A549 (cell line): ENCODE measurements at regions not wholly inside any gene's neighbourhood (a gene's known extent, or its start where the extent isn't known, plus 50 kb on each side); places are given as distances from the start of the nearest gene placed in this dataset.

Experiments
- ATAC-seq, 2 experiments: fragments of 200-7000 bp in 1 of 2; fragments of >200 bp in 1 of 2; cut with Nextera tagmentation in 1 of 2; cut with Tn5 transposase in 1 of 2; 3 replicates each; pipeline versions ENCODE4 v1.8.0 to v1.9.1; 2018 to 2020; ENCODE audit warnings: mild to moderate bottlenecking in 1 of 2, moderate library complexity in 1 of 2
- CTCF ChIA-PET: fragments of 300-600 bp; sonication (Branson Sonifier 250); formaldehyde crosslinking; extraction: SDS; loops from one replicate; lab custom pipeline; 2021; ENCODE audit warnings: antibody characterized with exemption, inconsistent platforms; lab: Yijun Ruan, JAX
- POLR2A ChIA-PET: fragments of 350-600 bp; formaldehyde crosslinking; extraction: SDS; loops from one replicate; lab custom pipeline; 2021; ENCODE audit warnings: antibody characterized with exemption, inconsistent platforms; lab: Yijun Ruan, JAX
- DNase-seq, 2 experiments: peaks; one replicate each; pipeline versions ENCODE4 v3.0.0 to v3.0.0-alpha.2; 2011 to 2016; ENCODE audit warnings: low read depth in 1 of 2, low spot score in 1 of 2
- FAIRE-seq: peaks from 2 replicates; lab custom pipeline; 2011; peaks lifted over from hg19 to GRCh38; lab: Jason Lieb, UNC
- H3K27ac ChIP-seq, 2 experiments: fragments of >200 bp; sonication (Bioruptor Twin); formaldehyde crosslinking; 3 replicates each; pipeline ENCODE4 v1.5.1; 2016 to 2017
- H3K4me1 ChIP-seq: fragments of >200 bp; sonication (Bioruptor Twin); formaldehyde crosslinking; 3 replicates; pipeline ENCODE4 v1.6.1; 2016
- H3K4me2 ChIP-seq: fragments of >200 bp; sonication (Bioruptor Twin); formaldehyde crosslinking; 3 replicates; pipeline ENCODE4 v1.6.1; 2016
- H3K4me3 ChIP-seq: fragments of >200 bp; sonication (Bioruptor Twin); formaldehyde crosslinking; 3 replicates; pipeline ENCODE4 v1.5.1; 2016
- H3K9me3 ChIP-seq: fragments of >200 bp; sonication (Bioruptor Twin); formaldehyde crosslinking; 3 replicates; pipeline ENCODE4 v1.6.1; 2016
- BHLHE40 ChIP-seq: IDR thresholded peaks from 2 replicates; pipeline ENCODE4 v1.6.1; 2012; ENCODE audit warnings: low read depth, low read length, inconsistent platforms
- CBX8 ChIP-seq: fragments of 200-600 bp; sonication (generic); IDR thresholded peaks from 2 replicates; pipeline ENCODE4 v1.6.1; 2016
- CEBPB ChIP-seq, 2 experiments: fragments of >200 bp in 1 of 2; sonication (Bioruptor Twin) in 1 of 2; formaldehyde crosslinking in 1 of 2; IDR thresholded peaks; 2 replicates each; pipeline ENCODE4 v1.6.1; 2012 to 2016
- CHD4 ChIP-seq: fragments of 200-600 bp; sonication (generic); IDR thresholded peaks from 2 replicates; pipeline ENCODE4 v1.6.1; 2016; ENCODE audit warnings: antibody characterized with exemption, mild to moderate bottlenecking, borderline replicate concordance
- EHMT2 ChIP-seq: fragments of 200-600 bp; sonication (generic); IDR thresholded peaks from 2 replicates; pipeline ENCODE4 v1.6.1; 2016; ENCODE audit warnings: antibody characterized with exemption, low read depth, mild to moderate bottlenecking, moderate library complexity
- EP300 ChIP-seq, 2 experiments: fragments of >200 bp; sonication (Bioruptor Twin); formaldehyde crosslinking; IDR thresholded peaks; 2 replicates in 1 of 2; 3 replicates in 1 of 2; pipeline ENCODE4 v1.6.1; 2016 to 2017
- FOSB ChIP-seq: fragments of 250-450 bp; sonication (Bioruptor Pico); IDR thresholded peaks from 2 replicates; pipeline ENCODE4 v1.5.0; 2020; ENCODE audit warnings: mild to moderate bottlenecking, moderate library complexity
- GATA3 ChIP-seq: IDR thresholded peaks from 2 replicates; pipeline ENCODE4 v1.6.1; 2012; ENCODE audit warnings: borderline replicate concordance
- HDAC2 ChIP-seq: fragments of 200-600 bp; sonication (generic); IDR thresholded peaks from 2 replicates; pipeline ENCODE4 v1.6.1; 2016
- HOXB13 ChIP-seq: fragments of 250-450 bp; sonication (Bioruptor Pico); IDR thresholded peaks from 2 replicates; pipeline ENCODE4 v1.5.0; 2020; ENCODE audit warnings: low read depth, mild to moderate bottlenecking, moderate library complexity
- KDM5A ChIP-seq: fragments of 200-600 bp; sonication (generic); IDR thresholded peaks from 2 replicates; pipeline ENCODE4 v1.6.1; 2016; ENCODE audit warnings: antibody characterized with exemption, mild to moderate bottlenecking
- MAFK ChIP-seq: fragments of 450-650 bp; IDR thresholded peaks from 2 replicates; pipeline ENCODE4 v1.6.1; 2014; ENCODE audit not compliant: partially characterized antibody
- NR3C1 ChIP-seq: fragments of >200 bp; sonication (Bioruptor Twin); formaldehyde crosslinking; IDR thresholded peaks from 3 replicates; pipeline ENCODE4 v1.6.1; 2017
- PHF8 ChIP-seq: fragments of 200-600 bp; sonication (generic); IDR thresholded peaks from 2 replicates; pipeline ENCODE4 v1.6.1; 2016; ENCODE audit warnings: low read depth, mild to moderate bottlenecking, antibody characterized with exemption, moderate library complexity, borderline replicate concordance
- POLR2AphosphoS2 ChIP-seq: conservative IDR thresholded peaks from 2 replicates; pipeline ENCODE4 v1.6.1; 2012; ENCODE audit warnings: low read length, improper control_type of control experiment, inconsistent platforms
- RFX5 ChIP-seq: fragments of 450-650 bp; IDR thresholded peaks from 2 replicates; pipeline ENCODE4 v1.7.1; 2014; ENCODE audit warnings: antibody characterized with exemption, mild to moderate bottlenecking, moderate library complexity
- RNF2 ChIP-seq: fragments of 200-600 bp; sonication (generic); IDR thresholded peaks from 2 replicates; pipeline ENCODE4 v1.6.1; 2016; ENCODE audit warnings: low read depth, mild to moderate bottlenecking, antibody characterized with exemption, moderate library complexity, borderline replicate concordance
- ZNF302 ChIP-seq: fragments of 250-450 bp; sonication (Bioruptor Pico); IDR thresholded peaks from 2 replicates; pipeline ENCODE4 v1.9.0; 2021; ENCODE audit warnings: inconsistent platforms, mild to moderate bottlenecking, moderate library complexity
- ZSCAN20 ChIP-seq: fragments of 250-450 bp; sonication (Bioruptor Pico); IDR thresholded peaks from 2 replicates; pipeline ENCODE4 v1.8.0; 2022; ENCODE audit warnings: mild to moderate bottlenecking, moderate library complexity
- WGBS: methylation state at CpG from one replicate; pipeline ENCODE4 v1.1.6; 2017; ENCODE audit errors: missing lambda C conversion rate; 5-methylcytosine and 5-hydroxymethylcytosine counted together
- TF ChIP-seq, protein P1 (sequence below): fragments of >200 bp; sonication (Bioruptor Twin); formaldehyde crosslinking; IDR thresholded peaks from 3 replicates; pipeline ENCODE4 v1.5.1; 2016
- TF ChIP-seq, protein P2 (sequence below): IDR thresholded peaks from 2 replicates; pipeline ENCODE4 v1.6.1; 2012
- TF ChIP-seq, protein P3 (sequence below): fragments of 450-650 bp; IDR thresholded peaks from 2 replicates; pipeline ENCODE4 v1.6.1; 2014; ENCODE audit warnings: antibody characterized with exemption
- TF ChIP-seq, protein P4 (sequence below): IDR thresholded peaks from 2 replicates; pipeline ENCODE4 v1.6.1; 2012
- TF ChIP-seq, protein P5 (sequence below): IDR thresholded peaks from 2 replicates; pipeline ENCODE4 v1.6.1; 2012; ENCODE audit warnings: low read depth, borderline replicate concordance
- TF ChIP-seq, protein P6 (sequence below): fragments of >200 bp; sonication (Bioruptor Twin); formaldehyde crosslinking; IDR thresholded peaks from 2 replicates; pipeline ENCODE4 v1.6.1; 2016

DNA sequence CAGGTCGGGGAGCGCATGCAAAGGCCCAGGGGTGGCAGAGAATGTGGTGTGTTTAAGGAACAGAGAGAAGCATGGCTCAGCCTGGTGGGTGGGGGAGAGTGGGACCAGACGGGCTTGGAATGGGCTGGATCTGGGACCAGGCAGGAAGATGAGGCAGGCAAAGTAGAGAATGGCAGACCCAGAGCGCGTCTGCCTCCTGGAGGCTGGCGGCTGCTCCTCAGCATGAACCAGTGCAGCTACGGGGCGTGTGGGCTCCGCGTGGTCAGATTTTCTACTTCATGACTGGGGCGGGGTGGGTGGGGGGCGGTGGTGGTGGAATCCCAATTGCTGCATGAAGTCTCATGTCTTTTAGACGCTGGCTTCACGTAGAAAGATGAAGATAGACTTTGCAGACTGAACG, 135.6 kb downstream of the TFAP2C start:
- no peaks in the 10 kb centered on the region for H3K9me3 ChIP-seq
- no peaks in the 10 kb centered on the region; the same call in 2 of the 3 replicates for H3K4me1 ChIP-seq
- CTCF ChIA-PET: interaction anchor here (0.9 to 1.2 kb wide), 2 partner anchors 13 to 135 kb away, joined by 3 read pairs; no protein-coding TSS in a partner anchor
- no peak for TF ChIP-seq EHMT2
- TF ChIP-seq, protein P1, sequence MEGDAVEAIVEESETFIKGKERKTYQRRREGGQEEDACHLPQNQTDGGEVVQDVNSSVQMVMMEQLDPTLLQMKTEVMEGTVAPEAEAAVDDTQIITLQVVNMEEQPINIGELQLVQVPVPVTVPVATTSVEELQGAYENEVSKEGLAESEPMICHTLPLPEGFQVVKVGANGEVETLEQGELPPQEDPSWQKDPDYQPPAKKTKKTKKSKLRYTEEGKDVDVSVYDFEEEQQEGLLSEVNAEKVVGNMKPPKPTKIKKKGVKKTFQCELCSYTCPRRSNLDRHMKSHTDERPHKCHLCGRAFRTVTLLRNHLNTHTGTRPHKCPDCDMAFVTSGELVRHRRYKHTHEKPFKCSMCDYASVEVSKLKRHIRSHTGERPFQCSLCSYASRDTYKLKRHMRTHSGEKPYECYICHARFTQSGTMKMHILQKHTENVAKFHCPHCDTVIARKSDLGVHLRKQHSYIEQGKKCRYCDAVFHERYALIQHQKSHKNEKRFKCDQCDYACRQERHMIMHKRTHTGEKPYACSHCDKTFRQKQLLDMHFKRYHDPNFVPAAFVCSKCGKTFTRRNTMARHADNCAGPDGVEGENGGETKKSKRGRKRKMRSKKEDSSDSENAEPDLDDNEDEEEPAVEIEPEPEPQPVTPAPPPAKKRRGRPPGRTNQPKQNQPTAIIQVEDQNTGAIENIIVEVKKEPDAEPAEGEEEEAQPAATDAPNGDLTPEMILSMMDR: no peak
- no peak for TF ChIP-seq RNF2
- no peak for TF ChIP-seq RFX5
- TF ChIP-seq ZNF302 (CRISPR knock-in tag): no peak
- no peak for TF ChIP-seq POLR2AphosphoS2
- TF ChIP-seq ZSCAN20 (CRISPR knock-in tag): no peak
- TF ChIP-seq, protein P2, sequence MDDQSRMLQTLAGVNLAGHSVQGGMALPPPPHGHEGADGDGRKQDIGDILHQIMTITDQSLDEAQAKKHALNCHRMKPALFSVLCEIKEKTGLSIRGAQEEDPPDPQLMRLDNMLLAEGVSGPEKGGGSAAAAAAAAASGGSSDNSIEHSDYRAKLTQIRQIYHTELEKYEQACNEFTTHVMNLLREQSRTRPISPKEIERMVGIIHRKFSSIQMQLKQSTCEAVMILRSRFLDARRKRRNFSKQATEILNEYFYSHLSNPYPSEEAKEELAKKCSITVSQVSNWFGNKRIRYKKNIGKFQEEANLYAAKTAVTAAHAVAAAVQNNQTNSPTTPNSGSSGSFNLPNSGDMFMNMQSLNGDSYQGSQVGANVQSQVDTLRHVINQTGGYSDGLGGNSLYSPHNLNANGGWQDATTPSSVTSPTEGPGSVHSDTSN: no peak
- no peak for TF ChIP-seq HOXB13 (CRISPR knock-in tag)
- TF ChIP-seq CEBPB (IDR thresholded peaks at IDR 0.05): no peak
- no peak for TF ChIP-seq MAFK
- H3K4me3 ChIP-seq: no peak overlapping the region
- no peak overlapping the region for H3K27ac ChIP-seq
- POLR2A ChIA-PET: no interaction called here
- DNase-seq: no peak
- 78% methylated on average over 14 of the region's 15 CpGs for WGBS
- FAIRE-seq: no peak
- no peak overlapping the region for H3K4me2 ChIP-seq
- ATAC-seq: no peak

DNA sequence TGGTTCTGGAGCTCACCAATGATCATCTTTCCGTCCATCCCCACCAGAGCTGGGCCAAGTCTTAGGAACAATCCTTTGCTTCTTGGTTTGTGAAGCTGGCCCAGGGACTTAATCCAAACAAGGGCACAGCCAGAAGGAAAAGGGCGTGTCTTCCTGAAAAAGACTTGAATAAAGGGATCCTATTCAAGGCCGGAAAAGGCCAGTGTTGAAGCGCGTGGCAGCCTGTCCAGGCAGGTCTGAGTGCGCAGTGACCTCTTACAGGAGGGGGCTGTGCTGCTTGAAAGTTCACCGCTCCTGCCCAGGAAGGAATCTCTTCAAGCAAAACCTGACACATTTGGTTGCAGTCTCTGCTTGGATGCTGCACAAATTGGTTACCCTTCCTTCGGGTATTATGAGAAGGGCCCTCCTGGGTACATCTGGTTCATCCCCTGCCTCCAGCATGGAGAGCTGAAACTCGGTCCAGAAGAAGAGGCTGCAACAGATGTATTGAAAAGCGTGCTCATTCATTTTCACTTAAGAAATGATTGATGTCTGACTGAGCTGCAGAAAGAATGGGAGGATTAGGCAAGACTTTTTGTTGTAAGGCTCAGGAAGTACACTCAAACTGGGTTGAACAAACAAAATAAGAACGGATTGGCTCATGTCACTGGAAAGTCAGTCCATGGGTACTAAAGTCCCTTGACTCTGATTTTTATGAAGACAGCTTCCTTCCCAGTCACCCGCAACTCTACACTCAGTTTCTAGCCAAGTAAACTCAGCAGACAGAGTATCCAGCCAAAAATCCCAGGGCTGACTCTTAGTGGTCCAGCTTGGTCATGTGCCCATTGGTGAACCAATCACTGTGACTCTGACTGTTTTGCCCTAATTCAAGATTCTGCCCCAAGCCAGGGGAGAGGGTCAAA, 136.3 kb downstream of the TFAP2C start:
- 72% methylated on average over 12 of the region's 12 CpGs for WGBS
- ATAC-seq: peak in 1 of 2 experiments; percentile 49; a peak in 2 of 6 replicates
- no peaks in the 10 kb centered on the region for H3K9me3 ChIP-seq
- TF ChIP-seq EP300 (IDR thresholded peaks at IDR 0.05): no peak
- TF ChIP-seq, protein P3, sequence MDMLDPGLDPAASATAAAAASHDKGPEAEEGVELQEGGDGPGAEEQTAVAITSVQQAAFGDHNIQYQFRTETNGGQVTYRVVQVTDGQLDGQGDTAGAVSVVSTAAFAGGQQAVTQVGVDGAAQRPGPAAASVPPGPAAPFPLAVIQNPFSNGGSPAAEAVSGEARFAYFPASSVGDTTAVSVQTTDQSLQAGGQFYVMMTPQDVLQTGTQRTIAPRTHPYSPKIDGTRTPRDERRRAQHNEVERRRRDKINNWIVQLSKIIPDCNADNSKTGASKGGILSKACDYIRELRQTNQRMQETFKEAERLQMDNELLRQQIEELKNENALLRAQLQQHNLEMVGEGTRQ: peak; percentile 67
- ChIA-PET CTCF (interaction anchor here (0.9 to 1.2 kb wide), 2 partner anchors 13 to 136 kb away, joined by 3 read pairs; no protein-coding TSS in a partner anchor), POLR2A (no interaction called here)
- H3K4me2 ChIP-seq: no peak overlapping the region
- H3K27ac ChIP-seq: 0 out of 6 replicates have a peak overlapping the region, but pooled peaks of 1 of the 2 experiments have one; percentile 22
- DNase-seq: peak in 1 of 2 experiments; percentile 20
- FAIRE-seq: no peak
- no peak overlapping the region for H3K4me3 ChIP-seq
- no peaks in the 10 kb centered on the region; the same call in 2 of the 3 replicates for H3K4me1 ChIP-seq

DNA sequence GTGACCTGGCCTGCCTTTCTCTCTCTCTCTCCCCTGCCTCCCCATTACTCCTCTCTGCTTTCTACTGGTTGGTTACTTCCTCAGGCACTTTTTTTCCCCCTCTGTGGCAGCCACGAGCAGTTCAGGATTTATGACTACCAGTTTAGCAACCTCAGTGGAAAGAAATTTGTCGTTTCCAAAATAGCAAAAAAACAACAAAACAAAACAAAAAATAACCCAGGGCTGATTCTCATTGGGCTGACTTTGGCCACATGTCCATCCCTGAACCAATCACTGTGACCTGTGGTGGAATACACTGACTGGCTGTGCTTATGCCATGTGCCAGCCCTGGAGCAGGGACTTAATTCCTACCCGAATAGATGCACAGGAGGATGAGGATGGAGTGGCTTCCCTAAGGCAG, 137.4 kb downstream of the TFAP2C start:
- Histone ChIP-seq H3K27ac (no peak overlapping the region), H3K4me1 (no peaks in the 10 kb centered on the region; the same call in 2 of the 3 replicates), H3K9me3 (no peaks in the 10 kb centered on the region), H3K4me2 (no peak overlapping the region), H3K4me3 (no peak overlapping the region)
- POLR2A ChIA-PET: no interaction called here
- FAIRE-seq: no peak
- ATAC-seq: 0 out of 6 replicates have a peak, but pooled peaks of 1 of the 2 experiments have one; percentile 30
- CTCF ChIA-PET: interaction anchor here (0.6 to 1.4 kb wide), 2 partner anchors 14 to 31 kb away, joined by 4 to 5 read pairs; no protein-coding TSS in a partner anchor
- DNase-seq: no peak
- 92% methylated on average over 3 of the region's 3 CpGs for WGBS
- TF ChIP-seq, protein P4, sequence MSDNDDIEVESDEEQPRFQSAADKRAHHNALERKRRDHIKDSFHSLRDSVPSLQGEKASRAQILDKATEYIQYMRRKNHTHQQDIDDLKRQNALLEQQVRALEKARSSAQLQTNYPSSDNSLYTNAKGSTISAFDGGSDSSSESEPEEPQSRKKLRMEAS: no peak
- TF ChIP-seq PHF8: no peak
- TF ChIP-seq CHD4: no peak
- TF ChIP-seq, protein P5, sequence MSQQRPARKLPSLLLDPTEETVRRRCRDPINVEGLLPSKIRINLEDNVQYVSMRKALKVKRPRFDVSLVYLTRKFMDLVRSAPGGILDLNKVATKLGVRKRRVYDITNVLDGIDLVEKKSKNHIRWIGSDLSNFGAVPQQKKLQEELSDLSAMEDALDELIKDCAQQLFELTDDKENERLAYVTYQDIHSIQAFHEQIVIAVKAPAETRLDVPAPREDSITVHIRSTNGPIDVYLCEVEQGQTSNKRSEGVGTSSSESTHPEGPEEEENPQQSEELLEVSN: no peak
- TF ChIP-seq CBX8: no peak
- TF ChIP-seq, protein P2: no peak
- no peak for TF ChIP-seq KDM5A
- no peak for TF ChIP-seq FOSB
- TF ChIP-seq, protein P3: no peak
- TF ChIP-seq, protein P6, sequence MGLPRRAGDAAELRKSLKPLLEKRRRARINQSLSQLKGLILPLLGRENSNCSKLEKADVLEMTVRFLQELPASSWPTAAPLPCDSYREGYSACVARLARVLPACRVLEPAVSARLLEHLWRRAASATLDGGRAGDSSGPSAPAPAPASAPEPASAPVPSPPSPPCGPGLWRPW: no peak
- no peak for TF ChIP-seq GATA3
- TF ChIP-seq CEBPB (IDR thresholded peaks at IDR 0.05): no peak
- TF ChIP-seq NR3C1: no peak
- TF ChIP-seq BHLHE40: no peak
- TF ChIP-seq HDAC2: no peak
